ENCODE measurements at regions not wholly inside any gene's neighbourhood (a gene's known extent, or its start where the extent isn't known, plus 50 kb on each side); places are given as distances from the start of the nearest gene placed in this dataset.

GRCh38 chr4:130309221-130309620, 1213.3 kb downstream of the C4orf33 start:
- Histone ChIP-seq H3K4me2 (no peak overlapping the region), H3K9me3 (no peaks in the 10 kb centered on the region), H3K4me1 (no peaks in the 10 kb centered on the region), H3K27ac (no peak overlapping the region), H3K4me3 (no peak overlapping the region)
- FAIRE-seq (no peak), ATAC-seq (no peak), DNase-seq (ENCODE audit: low read depth in 1 of 2, low spot score in 1 of 2) (no peak)
- CTCF ChIA-PET = no interaction called here
- POLR2A ChIA-PET = no interaction called here
- 19% methylated on average over 2 of the region's 2 CpGs for WGBS (ENCODE audit: missing lambda C conversion rate)
- TF ChIP-seq CEBPB (IDR thresholded peaks at IDR 0.05) (no peak), POLR2AphosphoS2 (conservative IDR thresholded peaks at IDR 0.05; ENCODE audit: low read length) (no peak), EP300 (IDR thresholded peaks at IDR 0.05) (no peak), FOSB (CRISPR knock-in tag; IDR thresholded peaks at IDR 0.05) (no peak), CHD2 (IDR thresholded peaks at IDR 0.05; ENCODE audit: low read length, partially characterized antibody) (no peak), MAZ (IDR thresholded peaks at IDR 0.05; ENCODE audit: borderline replicate concordance, low read depth, low read length) (no peak), JUN (IDR thresholded peaks at IDR 0.05) (no peak), GATA3 (IDR thresholded peaks at IDR 0.05; ENCODE audit: borderline replicate concordance) (no peak), EHF (CRISPR knock-in tag; IDR thresholded peaks at IDR 0.05) (no peak), NFE2L2 (conservative IDR thresholded peaks at IDR 0.05; ENCODE audit: low read length) (no peak), KDM5A (IDR thresholded peaks at IDR 0.05) (no peak), CHD4 (IDR thresholded peaks at IDR 0.05; ENCODE audit: borderline replicate concordance) (no peak), POLR2A (IDR thresholded peaks at IDR 0.05; ENCODE audit: low read length) (no peak)
- TF ChIP-seq, protein P1, sequence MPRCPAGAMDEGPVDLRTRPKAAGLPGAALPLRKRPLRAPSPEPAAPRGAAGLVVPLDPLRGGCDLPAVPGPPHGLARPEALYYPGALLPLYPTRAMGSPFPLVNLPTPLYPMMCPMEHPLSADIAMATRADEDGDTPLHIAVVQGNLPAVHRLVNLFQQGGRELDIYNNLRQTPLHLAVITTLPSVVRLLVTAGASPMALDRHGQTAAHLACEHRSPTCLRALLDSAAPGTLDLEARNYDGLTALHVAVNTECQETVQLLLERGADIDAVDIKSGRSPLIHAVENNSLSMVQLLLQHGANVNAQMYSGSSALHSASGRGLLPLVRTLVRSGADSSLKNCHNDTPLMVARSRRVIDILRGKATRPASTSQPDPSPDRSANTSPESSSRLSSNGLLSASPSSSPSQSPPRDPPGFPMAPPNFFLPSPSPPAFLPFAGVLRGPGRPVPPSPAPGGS (IDR thresholded peaks at IDR 0.05) = no peak

GRCh38 chr4:130322439-130322838, 1226.5 kb downstream of the C4orf33 start:
- no peaks in the 10 kb centered on the region for H3K4me1 ChIP-seq
- no peak overlapping the region for H3K4me3 ChIP-seq
- no peak for DNase-seq (ENCODE audit: low read depth in 1 of 2, low spot score in 1 of 2)
- H3K9me3 ChIP-seq = no peaks in the 10 kb centered on the region
- H3K27ac ChIP-seq = no peak overlapping the region
- TF ChIP-seq MAFK (IDR thresholded peaks at IDR 0.05; ENCODE audit: partially characterized antibody) (peak; percentile 23), NPAS2 (CRISPR knock-in tag; IDR thresholded peaks at IDR 0.05; ENCODE audit: borderline replicate concordance) (no peak)
- H3K4me2 ChIP-seq = no peak overlapping the region
- no peak for FAIRE-seq
- ChIA-PET POLR2A (no interaction called here), CTCF (no interaction called here)
- no peak for ATAC-seq

GRCh38 chr4:130329036-130329435, 1233.1 kb downstream of the C4orf33 start:
- H3K4me2 ChIP-seq = no peak overlapping the region
- no peak for FAIRE-seq
- H3K27ac ChIP-seq = no peak overlapping the region
- ChIA-PET CTCF (no interaction called here), POLR2A (no interaction called here)
- ATAC-seq = no peak
- no peaks in the 10 kb centered on the region for H3K9me3 ChIP-seq
- DNase-seq (ENCODE audit: low read depth in 1 of 2, low spot score in 1 of 2) = no peak
- H3K4me3 ChIP-seq = no peak overlapping the region
- no peaks in the 10 kb centered on the region for H3K4me1 ChIP-seq
- TF ChIP-seq, protein P1 (IDR thresholded peaks at IDR 0.05) = no peak
- TF ChIP-seq RAD21 (conservative IDR thresholded peaks at IDR 0.05 in 1 of 2, IDR thresholded peaks at IDR 0.05 in 1 of 2) (no peak), CEBPB (IDR thresholded peaks at IDR 0.05) (no peak), PHF8 (IDR thresholded peaks at IDR 0.05; ENCODE audit: borderline replicate concordance, low read depth) (no peak), NR3C1 (IDR thresholded peaks at IDR 0.05) (no peak), NFE2L2 (conservative IDR thresholded peaks at IDR 0.05; ENCODE audit: low read length) (no peak), HOXB13 (CRISPR knock-in tag; IDR thresholded peaks at IDR 0.05; ENCODE audit: low read depth) (no peak), SMC3 (IDR thresholded peaks at IDR 0.05) (no peak), SREBF2 (IDR thresholded peaks at IDR 0.05) (no peak), E2F6 (IDR thresholded peaks at IDR 0.05; ENCODE audit: borderline replicate concordance, low read depth) (no peak), ZSCAN20 (CRISPR knock-in tag; IDR thresholded peaks at IDR 0.05) (no peak), TP53 (CRISPR knock-in tag; IDR thresholded peaks at IDR 0.05) (no peak), MAZ (IDR thresholded peaks at IDR 0.05; ENCODE audit: borderline replicate concordance, low read depth, low read length) (no peak), EP300 (IDR thresholded peaks at IDR 0.05) (no peak)
- TF ChIP-seq, protein P2, sequence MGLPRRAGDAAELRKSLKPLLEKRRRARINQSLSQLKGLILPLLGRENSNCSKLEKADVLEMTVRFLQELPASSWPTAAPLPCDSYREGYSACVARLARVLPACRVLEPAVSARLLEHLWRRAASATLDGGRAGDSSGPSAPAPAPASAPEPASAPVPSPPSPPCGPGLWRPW (IDR thresholded peaks at IDR 0.05) = no peak
- TF ChIP-seq, protein P3, sequence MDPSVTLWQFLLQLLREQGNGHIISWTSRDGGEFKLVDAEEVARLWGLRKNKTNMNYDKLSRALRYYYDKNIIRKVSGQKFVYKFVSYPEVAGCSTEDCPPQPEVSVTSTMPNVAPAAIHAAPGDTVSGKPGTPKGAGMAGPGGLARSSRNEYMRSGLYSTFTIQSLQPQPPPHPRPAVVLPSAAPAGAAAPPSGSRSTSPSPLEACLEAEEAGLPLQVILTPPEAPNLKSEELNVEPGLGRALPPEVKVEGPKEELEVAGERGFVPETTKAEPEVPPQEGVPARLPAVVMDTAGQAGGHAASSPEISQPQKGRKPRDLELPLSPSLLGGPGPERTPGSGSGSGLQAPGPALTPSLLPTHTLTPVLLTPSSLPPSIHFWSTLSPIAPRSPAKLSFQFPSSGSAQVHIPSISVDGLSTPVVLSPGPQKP (IDR thresholded peaks at IDR 0.05; ENCODE audit: low read depth, low read length) = no peak
- TF ChIP-seq, protein P4, sequence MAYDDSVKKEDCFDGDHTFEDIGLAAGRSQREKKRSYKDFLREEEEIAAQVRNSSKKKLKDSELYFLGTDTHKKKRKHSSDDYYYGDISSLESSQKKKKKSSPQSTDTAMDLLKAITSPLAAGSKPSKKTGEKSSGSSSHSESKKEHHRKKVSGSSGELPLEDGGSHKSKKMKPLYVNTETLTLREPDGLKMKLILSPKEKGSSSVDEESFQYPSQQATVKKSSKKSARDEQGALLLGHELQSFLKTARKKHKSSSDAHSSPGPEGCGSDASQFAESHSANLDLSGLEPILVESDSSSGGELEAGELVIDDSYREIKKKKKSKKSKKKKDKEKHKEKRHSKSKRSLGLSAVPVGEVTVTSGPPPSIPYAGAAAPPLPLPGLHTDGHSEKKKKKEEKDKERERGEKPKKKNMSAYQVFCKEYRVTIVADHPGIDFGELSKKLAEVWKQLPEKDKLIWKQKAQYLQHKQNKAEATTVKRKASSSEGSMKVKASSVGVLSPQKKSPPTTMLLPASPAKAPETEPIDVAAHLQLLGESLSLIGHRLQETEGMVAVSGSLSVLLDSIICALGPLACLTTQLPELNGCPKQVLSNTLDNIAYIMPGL (CRISPR knock-in tag; IDR thresholded peaks at IDR 0.05; ENCODE audit: borderline replicate concordance) = no peak

Data from A549 (cell line).